ENCODE measurements at regions not wholly inside any gene's neighbourhood (a gene's known extent, or its start where the extent isn't known, plus 50 kb on each side); places are given as distances from the start of the nearest gene placed in this dataset.

DNA sequence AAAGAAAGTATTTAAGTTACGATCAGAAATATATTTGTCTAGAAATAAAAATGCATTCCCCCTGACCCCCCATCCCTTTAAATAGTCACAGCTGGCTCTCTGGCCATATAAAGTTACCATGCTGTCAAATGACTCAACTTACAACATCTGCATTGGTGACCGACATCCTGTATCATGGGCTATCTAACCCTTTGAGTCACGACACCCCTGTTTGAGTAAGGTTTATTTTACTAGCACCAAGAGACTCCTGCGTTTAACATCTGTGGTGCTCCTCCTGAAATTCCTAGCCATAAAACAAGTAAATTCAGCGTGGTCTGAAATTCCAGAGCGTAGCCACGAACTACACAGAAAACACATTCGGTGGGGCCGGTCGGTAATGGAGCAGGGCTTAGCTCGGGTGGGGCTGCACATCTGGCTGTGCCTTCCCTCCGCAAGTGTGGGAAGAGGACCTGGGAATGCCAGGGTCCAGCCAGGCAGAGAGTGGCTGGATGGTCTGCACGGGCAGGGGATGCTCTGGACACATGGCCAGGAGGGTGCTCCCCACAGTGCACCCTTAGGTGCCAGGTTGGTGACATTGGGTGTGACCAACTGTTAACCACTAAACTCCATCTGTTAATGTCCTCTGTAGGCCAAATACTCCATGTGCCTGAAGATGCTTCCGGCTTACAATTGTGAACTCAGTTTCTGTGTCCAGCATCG lies 53.0 kb upstream of the CLDN14 start:
- DNase-seq (ENCODE audit: low spot score) = no peak

GRCh38 chr21:36533468-36533848 lies 53.5 kb upstream of the CLDN14 start:
- no peak for DNase-seq (ENCODE audit: low spot score)

- no peak for DNase-seq (ENCODE audit: low spot score)
Measured at GRCh38 chr21:36534656-36535055, 54.7 kb upstream of the CLDN14 start.

DNA sequence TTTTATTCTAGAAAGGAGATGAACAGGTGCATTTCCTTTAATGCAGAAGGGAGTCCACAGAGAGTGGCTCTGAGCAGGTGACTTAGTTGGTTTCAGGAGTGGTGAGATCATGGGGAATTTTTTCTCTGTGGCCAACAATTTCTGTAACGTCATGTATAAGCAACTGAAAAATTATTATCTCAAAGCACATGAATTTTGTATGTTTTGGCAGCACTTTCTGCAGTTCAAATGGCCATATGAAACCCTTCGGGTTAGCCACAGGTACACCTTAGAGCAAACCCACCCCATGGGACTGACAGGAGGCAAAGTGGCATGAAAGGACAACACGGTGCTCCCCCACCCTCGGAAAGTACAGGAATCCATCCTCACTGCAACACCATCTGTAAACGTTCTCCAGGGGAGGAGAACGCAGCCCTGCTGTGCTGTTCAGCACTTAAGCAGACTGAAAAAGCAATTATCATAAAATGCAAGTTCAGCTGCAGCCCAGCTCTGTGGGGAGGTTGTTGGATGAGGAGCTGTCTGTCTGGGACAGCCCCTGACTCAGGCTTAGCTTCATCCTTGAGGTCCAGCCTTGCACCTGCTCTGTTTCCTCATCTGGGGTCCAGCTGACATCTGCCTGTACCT lies 55.8 kb upstream of the CLDN14 start:
- DNase-seq (ENCODE audit: low spot score) = no peak

GRCh38 chr21:36538761-36539160 lies 58.8 kb upstream of the CLDN14 start:
- DNase-seq (ENCODE audit: low spot score) = no peak

- no peak for DNase-seq (ENCODE audit: low spot score)
Measured at GRCh38 chr21:36539434-36540150, 59.7 kb upstream of the CLDN14 start.

- DNase-seq (ENCODE audit: low spot score) = no peak
Measured at GRCh38 chr21:36540700-36541099, 60.8 kb upstream of the CLDN14 start.

DNA sequence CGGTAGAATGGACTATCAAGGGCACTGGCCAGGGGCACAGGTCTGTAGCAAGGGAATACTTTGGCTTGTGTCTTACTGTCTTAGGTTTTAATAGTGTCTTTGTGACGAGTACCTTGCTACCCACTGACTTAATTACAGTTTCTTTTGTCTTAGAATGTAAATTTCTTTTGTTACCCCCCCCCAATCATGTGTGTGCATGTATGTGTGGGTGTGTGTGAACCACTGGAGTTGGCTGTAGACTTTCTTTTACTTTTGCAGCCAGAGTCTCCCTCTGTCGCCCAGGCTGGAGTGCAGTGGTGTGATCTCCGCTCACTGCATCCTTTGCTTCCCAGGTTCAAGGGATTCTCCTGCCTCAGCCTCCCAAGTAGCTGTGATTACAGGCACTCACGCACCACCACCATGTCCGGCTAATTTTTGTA lies 61.8 kb upstream of the CLDN14 start:
- no peak for DNase-seq (ENCODE audit: low spot score)

- DNase-seq (ENCODE audit: low spot score) = no peak
Measured at GRCh38 chr21:36542312-36543101, 62.6 kb upstream of the CLDN14 start.

- DNase-seq (ENCODE audit: low spot score) = no peak
Measured at GRCh38 chr21:36543924-36544323, 64.0 kb upstream of the CLDN14 start.

DNA sequence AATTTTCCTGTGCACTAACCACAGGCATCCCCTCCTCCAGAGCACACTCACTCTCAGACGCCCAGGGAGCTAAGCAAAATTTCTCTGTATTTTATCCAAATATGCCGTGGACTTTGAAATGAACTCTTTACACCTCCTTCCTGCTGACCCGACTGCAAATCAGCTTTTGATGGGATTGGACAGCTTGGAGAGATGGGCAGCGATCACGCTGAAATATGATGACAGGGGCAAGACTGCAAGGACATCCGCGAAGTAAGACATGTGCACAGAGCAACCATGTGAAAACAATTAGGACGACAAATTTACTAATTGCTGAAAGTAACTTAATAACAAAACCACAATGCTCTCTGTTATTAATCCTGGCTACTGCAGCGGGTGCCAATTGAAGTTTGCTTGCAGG lies 64.6 kb upstream of the CLDN14 start:
- no peak for DNase-seq (ENCODE audit: low spot score)

- no peak for DNase-seq (ENCODE audit: low spot score)
Measured at GRCh38 chr21:36545776-36546511, 66.0 kb upstream of the CLDN14 start.

DNA sequence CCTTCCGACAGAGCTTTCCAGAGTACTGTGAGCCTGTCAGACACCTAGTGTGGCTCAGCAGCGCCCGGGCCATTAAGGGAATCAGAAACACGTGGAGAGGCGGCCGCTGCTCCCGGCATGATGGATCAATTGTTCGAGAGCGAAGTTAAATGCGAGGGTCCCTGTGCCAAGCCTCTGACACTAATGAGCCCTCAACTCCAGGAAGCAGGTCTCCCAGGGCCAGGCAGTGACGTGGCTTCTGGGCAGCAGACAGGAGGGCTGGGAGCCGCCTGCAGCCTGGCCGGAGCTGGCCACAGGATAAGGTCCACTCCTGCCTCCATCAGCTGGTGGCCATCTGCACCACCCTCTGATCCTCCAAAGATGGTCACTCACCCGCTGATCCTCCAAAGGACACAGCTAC lies 67.5 kb upstream of the CLDN14 start:
- no peak for DNase-seq (ENCODE audit: low spot score)

DNA sequence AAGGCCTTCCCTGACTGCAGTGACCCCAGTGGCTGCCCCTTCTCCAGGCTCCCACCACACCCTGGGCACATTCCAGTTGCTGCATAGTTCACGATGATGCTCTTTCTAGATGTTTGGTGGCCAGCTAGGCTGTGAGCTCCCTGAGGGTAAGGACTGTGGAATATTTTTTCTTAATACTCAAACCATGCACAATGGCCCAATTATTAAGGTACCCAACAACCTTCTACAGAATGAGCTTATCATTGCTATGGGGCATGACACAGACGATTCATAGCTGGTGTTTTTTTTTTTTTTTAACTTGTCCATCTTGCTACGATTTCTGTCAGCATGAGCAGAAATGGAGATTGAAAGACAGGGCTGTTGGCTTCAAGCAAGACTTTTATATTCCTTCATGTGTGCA lies 68.9 kb upstream of the CLDN14 start:
- DNase-seq (ENCODE audit: low spot score) = peak; percentile 6

DNA sequence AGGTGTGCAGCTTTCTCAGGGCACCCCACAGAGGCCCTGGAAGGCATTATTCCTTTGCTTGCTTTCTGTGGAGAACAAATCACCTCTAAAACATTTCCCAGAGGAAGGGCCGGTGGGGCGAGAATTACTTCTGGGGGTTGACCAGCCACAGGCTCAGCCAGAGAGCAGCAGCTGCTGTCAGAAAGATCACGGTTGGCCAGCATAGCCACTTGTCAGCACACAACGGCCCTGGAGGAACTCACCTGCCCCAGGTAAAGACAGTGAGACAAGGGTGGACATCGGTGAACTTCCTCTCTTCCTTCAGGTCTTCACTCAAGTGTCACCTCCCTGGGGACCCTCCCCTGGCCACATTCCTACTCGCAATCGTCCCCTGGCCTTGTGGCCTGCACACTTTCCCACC lies 69.5 kb upstream of the CLDN14 start:
- no peak for DNase-seq (ENCODE audit: low spot score)

GRCh38 chr21:36550761-36551160 lies 70.8 kb upstream of the CLDN14 start:
- DNase-seq (ENCODE audit: low spot score) = no peak

GRCh38 chr21:36551321-36551720 lies 71.4 kb upstream of the CLDN14 start:
- no peak for DNase-seq (ENCODE audit: low spot score)

DNA sequence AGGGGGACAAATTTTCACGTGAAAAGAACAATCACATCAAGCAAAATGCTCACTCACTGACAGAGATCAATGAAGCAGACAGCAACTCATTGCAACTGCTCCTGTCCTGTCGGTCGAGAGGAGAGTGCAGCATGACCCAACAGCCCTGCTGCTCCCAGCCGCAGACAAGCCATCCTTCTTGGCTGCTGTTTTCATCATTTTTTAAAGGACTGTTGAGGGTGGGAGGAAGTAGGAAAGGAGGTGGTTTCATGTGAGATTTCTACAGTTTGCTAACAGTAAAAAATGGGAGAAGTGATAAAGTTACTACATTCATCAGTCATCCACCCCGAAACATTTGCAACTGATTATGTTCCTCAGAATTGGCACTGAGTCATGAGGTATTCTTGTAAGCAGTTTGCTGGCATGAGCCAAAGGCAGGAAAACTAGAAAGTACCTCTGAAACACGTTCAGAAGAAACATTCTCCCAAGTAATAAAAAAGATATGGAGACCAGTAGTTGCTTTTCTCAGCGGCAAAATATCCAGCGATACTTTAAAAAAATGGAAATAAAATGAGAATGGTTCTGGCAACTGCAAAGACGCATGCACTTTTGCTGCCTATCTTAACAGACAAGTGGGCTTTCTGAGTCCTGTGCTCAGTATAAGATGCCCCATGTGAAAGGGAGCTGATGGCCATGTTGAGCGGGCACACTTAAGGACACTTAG lies 72.0 kb upstream of the CLDN14 start:
- no peak for DNase-seq (ENCODE audit: low spot score)

DNA sequence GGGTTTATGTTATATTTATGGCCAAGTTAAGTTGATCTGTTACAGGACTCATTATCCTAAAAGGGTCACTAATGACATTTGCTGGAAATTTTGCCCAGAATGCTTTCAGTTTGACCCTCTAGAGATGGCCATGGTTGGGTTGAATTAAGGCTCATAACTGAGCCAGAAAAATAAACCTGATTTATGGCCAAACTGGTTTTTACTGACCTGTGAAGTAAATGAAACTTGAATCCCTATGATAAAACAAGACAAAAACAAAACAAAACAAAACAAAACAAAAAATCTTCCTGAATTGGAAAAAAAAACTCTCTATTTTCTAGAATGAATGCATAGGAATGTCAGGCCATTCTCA lies 72.5 kb upstream of the CLDN14 start:
- DNase-seq (ENCODE audit: low spot score) = no peak

- no peak for DNase-seq (ENCODE audit: low spot score)
Measured at GRCh38 chr21:36553406-36553805, 73.5 kb upstream of the CLDN14 start.

DNA sequence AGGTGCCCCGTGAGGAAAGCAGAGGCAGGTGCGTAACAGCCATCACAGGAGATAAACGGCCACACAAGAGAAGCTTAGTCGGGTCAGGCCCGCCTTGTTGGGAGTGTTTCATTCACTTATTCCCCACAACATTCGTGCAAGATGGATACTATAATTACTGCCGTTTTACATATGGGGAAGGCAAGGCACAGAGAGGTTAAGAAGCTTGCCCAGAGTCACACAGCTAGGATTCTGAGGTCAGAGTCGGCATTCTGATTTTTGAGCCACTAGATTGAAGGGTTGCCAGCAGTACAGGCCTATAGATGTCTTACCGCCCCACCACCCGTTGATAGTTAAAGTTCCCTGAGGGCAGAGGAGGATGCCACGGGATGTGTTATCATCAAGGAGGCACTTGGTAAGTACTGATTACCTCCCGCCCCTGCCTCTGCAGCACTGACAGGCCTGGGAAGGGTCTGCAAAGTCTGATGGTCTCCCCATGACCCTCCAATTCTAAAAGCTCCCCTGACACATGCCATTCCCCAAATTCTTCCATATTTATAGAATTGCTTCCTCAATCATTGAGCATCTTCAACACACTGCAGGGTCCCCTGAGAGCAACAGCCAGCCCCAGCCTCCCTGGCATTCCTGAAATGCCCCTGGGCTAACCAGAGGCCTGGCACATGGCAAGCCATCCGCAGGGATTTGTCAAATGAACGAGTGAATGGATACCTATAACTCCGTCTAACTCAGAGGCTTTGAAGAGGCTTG lies 74.7 kb upstream of the CLDN14 start:
- no peak for DNase-seq (ENCODE audit: low spot score)
